Neural progenitor cell (in vitro differentiated cells): ENCODE measurements at regions not wholly inside any gene's neighbourhood (a gene's known extent, or its start where the extent isn't known, plus 50 kb on each side); places are given as distances from the start of the nearest gene placed in this dataset.

Experiments
- DNase-seq: peaks from one replicate; pipeline ENCODE4 v3.0.0-alpha.2; 2016; ENCODE audit warnings: low spot score
- H2AFZ ChIP-seq: fragments of 200-600 bp; sonication (generic); replicated peaks from 2 replicates; pipeline ENCODE4 v1.6.1; 2016; ENCODE audit warnings: antibody characterized with exemption
- H3F3A ChIP-seq: fragments of 200-600 bp; sonication (generic); 2 replicates; pipeline ENCODE4 v1.6.1; 2016; ENCODE audit warnings: antibody characterized with exemption, low read depth
- H3K27ac ChIP-seq: fragments of 200-600 bp; sonication (generic); 2 replicates; pipeline ENCODE4 v1.5.1; 2016; ENCODE audit warnings: mild to moderate bottlenecking
- H3K27me3 ChIP-seq: fragments of 200-600 bp; sonication (generic); 2 replicates; pipeline ENCODE4 v1.6.1; 2016; ENCODE audit warnings: mild to moderate bottlenecking, moderate library complexity
- H3K36me3 ChIP-seq: fragments of 200-600 bp; sonication (generic); 2 replicates; pipeline ENCODE4 v1.5.1; 2016
- H3K4me1 ChIP-seq: fragments of 200-600 bp; sonication (generic); 2 replicates; pipeline ENCODE4 v1.6.1; 2016; ENCODE audit warnings: mixed run types
- H3K4me2 ChIP-seq: fragments of 200-600 bp; sonication (generic); 2 replicates; pipeline ENCODE4 v1.6.1; 2016
- H3K4me3 ChIP-seq: fragments of 200-600 bp; sonication (generic); 2 replicates; pipeline ENCODE4 v1.5.1; 2016
- H3K79me2 ChIP-seq: fragments of 200-600 bp; sonication (generic); 2 replicates; pipeline ENCODE4 v1.6.1; 2016; ENCODE audit warnings: low read depth
- H3K9ac ChIP-seq: fragments of 200-600 bp; sonication (generic); 2 replicates; pipeline ENCODE4 v1.6.1; 2016
- H3K9me3 ChIP-seq: fragments of 200-600 bp; sonication (generic); 2 replicates; pipeline ENCODE4 v1.5.1; 2016; ENCODE audit warnings: low read depth
- H4K20me1 ChIP-seq: fragments of 200-600 bp; sonication (generic); 2 replicates; pipeline ENCODE4 v1.6.1; 2016; ENCODE audit warnings: low read depth
- H3K27ac Mint-ChIP-seq: 3 replicates; pipeline ENCODE4 v1.8.0; 2021; ENCODE audit warnings: mixed read lengths
- H3K27me3 Mint-ChIP-seq: 2 replicates; pipeline ENCODE4 v1.8.0; 2022; ENCODE audit warnings: low read depth, mild to moderate bottlenecking, inconsistent platforms, moderate library complexity, mixed read lengths; ENCODE audit not compliant: insufficient read depth
- H3K36me3 Mint-ChIP-seq: 3 replicates; pipeline ENCODE4 v1.8.0; 2021; ENCODE audit warnings: mixed read lengths
- H3K4me1 Mint-ChIP-seq: 3 replicates; pipeline ENCODE4 v1.8.0; 2021; ENCODE audit warnings: mixed read lengths
- H3K4me3 Mint-ChIP-seq: 3 replicates; pipeline ENCODE4 v1.8.0; 2021; ENCODE audit warnings: mild to moderate bottlenecking, moderate library complexity, mixed read lengths
- H3K9me3 Mint-ChIP-seq: 3 replicates; pipeline ENCODE4 v1.8.0; 2020; ENCODE audit warnings: mixed read lengths
- EZH2 ChIP-seq: fragments of 200-600 bp; sonication (generic); IDR thresholded peaks from 2 replicates; pipeline ENCODE4 v1.6.1; 2017; ENCODE audit warnings: antibody characterized with exemption, mild to moderate bottlenecking, moderate library complexity
- EZH2phosphoT487 ChIP-seq: fragments of 200-600 bp; sonication (generic); IDR thresholded peaks from 2 replicates; pipeline ENCODE4 v1.6.1; 2017; ENCODE audit warnings: antibody characterized with exemption
- TF ChIP-seq, protein P1 (sequence below): fragments of 200-600 bp; sonication (generic); IDR thresholded peaks from 2 replicates; pipeline ENCODE4 v1.5.1; 2017; ENCODE audit warnings: antibody characterized with exemption, mild to moderate bottlenecking

DNA sequence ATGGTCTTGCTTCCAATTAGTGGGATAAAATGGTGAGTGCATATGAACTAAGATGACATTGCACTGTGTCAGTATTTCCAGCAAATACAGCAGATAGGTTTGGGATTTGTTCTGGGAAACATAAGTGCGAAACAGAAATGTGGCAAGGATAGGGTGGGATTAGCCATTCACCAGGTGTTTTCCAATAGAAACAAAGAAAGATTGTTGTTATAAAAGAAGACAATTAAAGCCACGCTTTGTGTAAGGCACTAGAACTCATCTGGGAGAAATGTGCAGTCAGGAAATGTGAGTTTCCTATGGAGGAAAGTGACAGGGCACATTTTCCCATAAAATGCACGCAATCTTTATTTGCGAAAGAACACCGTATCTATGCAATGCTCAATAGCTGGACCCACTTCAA is 1547.8 kb downstream of the EFNB2 start:
- Mint-ChIP-seq H3K9me3 (no peaks in the 10 kb centered on the region), H3K36me3 (no peaks in the 10 kb centered on the region), H3K27ac (no peak overlapping the region), H3K27me3 (no peaks in the 10 kb centered on the region), H3K4me3 (no peak overlapping the region), H3K4me1 (peaks cover 2% of the 10 kb centered on the region)
- no peaks in the 10 kb centered on the region for H3F3A ChIP-seq
- no peaks in the 10 kb centered on the region for H3K9me3 ChIP-seq
- H3K27me3 ChIP-seq: no peaks in the 10 kb centered on the region
- H4K20me1 ChIP-seq: no peaks in the 10 kb centered on the region
- no peak overlapping the region for H3K4me3 ChIP-seq
- no peaks in the 10 kb centered on the region for H3K79me2 ChIP-seq
- H3K36me3 ChIP-seq: no peaks in the 10 kb centered on the region
- no peak for DNase-seq
- no peak overlapping the region for H3K9ac ChIP-seq
- H3K4me1 ChIP-seq: no peaks in the 10 kb centered on the region
- TF ChIP-seq EZH2 (no peak), EZH2phosphoT487 (no peak)
- TF ChIP-seq, protein P1, sequence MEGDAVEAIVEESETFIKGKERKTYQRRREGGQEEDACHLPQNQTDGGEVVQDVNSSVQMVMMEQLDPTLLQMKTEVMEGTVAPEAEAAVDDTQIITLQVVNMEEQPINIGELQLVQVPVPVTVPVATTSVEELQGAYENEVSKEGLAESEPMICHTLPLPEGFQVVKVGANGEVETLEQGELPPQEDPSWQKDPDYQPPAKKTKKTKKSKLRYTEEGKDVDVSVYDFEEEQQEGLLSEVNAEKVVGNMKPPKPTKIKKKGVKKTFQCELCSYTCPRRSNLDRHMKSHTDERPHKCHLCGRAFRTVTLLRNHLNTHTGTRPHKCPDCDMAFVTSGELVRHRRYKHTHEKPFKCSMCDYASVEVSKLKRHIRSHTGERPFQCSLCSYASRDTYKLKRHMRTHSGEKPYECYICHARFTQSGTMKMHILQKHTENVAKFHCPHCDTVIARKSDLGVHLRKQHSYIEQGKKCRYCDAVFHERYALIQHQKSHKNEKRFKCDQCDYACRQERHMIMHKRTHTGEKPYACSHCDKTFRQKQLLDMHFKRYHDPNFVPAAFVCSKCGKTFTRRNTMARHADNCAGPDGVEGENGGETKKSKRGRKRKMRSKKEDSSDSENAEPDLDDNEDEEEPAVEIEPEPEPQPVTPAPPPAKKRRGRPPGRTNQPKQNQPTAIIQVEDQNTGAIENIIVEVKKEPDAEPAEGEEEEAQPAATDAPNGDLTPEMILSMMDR: no peak
- H2AFZ ChIP-seq: no peak overlapping the region
- no peak overlapping the region for H3K27ac ChIP-seq
- no peak overlapping the region for H3K4me2 ChIP-seq

DNA sequence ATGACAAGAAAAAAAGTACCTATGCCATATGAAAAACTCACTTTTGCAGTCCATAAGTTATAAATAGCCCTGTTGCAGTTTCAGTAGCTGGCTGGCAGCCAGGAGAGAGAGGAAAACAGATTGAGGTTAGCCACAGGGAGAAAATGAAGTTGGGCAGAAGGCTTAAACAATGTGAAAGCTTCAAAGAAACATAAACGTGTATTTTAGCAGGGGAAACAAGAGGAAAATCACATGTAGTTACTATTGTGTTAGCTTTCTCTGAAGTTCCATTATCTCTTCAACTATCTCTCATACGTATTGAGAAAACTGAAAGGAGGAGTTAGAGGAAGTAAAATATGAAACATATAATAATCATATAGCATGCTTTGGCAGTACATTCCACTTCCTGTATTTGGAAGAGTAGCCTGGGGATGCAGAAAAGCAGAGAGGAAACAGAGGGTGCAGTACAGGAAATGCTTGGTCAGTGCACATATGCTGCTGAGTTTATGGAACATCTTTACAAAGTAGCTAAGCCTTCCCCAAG is 1551.1 kb downstream of the EFNB2 start:
- Histone ChIP-seq H3K4me2 (no peak overlapping the region), H3K27ac (no peak overlapping the region)
- no peaks in the 10 kb centered on the region for H3K9me3 Mint-ChIP-seq

DNA sequence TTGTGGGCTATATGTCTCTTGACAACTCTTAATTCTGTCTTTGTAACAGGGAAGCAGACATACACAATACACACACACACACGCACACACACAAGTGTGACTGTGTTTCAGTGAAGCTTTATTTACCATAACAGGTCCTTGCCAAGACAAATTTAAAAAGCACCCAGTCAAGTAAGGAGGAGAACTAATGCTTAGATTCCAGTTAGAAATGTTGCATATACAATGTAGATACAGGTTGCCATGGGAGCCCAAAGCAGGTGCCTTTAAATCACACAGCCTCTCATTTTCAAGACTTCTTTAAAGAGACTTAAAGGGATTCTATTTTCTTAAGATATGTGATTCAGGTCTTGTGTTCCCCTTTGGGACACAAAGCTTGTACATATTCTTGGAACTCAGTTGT is 1551.9 kb downstream of the EFNB2 start:
- Histone ChIP-seq H3K4me2 (no peak overlapping the region), H3K4me3 (no peak overlapping the region), H3K27ac (no peak overlapping the region), H3F3A (no peaks in the 10 kb centered on the region), H3K36me3 (no peaks in the 10 kb centered on the region), H3K79me2 (no peaks in the 10 kb centered on the region), H3K9ac (no peak overlapping the region), H3K27me3 (no peaks in the 10 kb centered on the region), H4K20me1 (no peaks in the 10 kb centered on the region), H3K9me3 (no peaks in the 10 kb centered on the region), H3K4me1 (no peaks in the 10 kb centered on the region), H2AFZ (no peak overlapping the region)
- Mint-ChIP-seq H3K9me3 (no peaks in the 10 kb centered on the region), H3K36me3 (no peaks in the 10 kb centered on the region), H3K27me3 (no peaks in the 10 kb centered on the region), H3K27ac (no peak overlapping the region), H3K4me1 (peaks cover 2% of the 10 kb centered on the region), H3K4me3 (no peak overlapping the region)
- no peak for TF ChIP-seq EZH2
- no peak for DNase-seq

More for the DNA sequence above, 1551.1 kb downstream of the EFNB2 start:
- Mint-ChIP-seq H3K27ac (no peak overlapping the region), H3K36me3 (no peaks in the 10 kb centered on the region), H3K27me3 (no peaks in the 10 kb centered on the region), H3K4me1 (peaks cover 2% of the 10 kb centered on the region), H3K4me3 (no peak overlapping the region)
- no peaks in the 10 kb centered on the region for H3K36me3 ChIP-seq
- TF ChIP-seq, protein P1: no peak
- TF ChIP-seq EZH2 (no peak), EZH2phosphoT487 (no peak)
- H2AFZ ChIP-seq: no peak overlapping the region
- no peaks in the 10 kb centered on the region for H3K9me3 ChIP-seq
- H3F3A ChIP-seq: no peaks in the 10 kb centered on the region
- no peak for DNase-seq
- no peak overlapping the region for H3K4me3 ChIP-seq
- H3K9ac ChIP-seq: no peak overlapping the region
- no peaks in the 10 kb centered on the region for H3K79me2 ChIP-seq
- no peaks in the 10 kb centered on the region for H3K4me1 ChIP-seq
- no peaks in the 10 kb centered on the region for H3K27me3 ChIP-seq
- H4K20me1 ChIP-seq: no peaks in the 10 kb centered on the region

DNA sequence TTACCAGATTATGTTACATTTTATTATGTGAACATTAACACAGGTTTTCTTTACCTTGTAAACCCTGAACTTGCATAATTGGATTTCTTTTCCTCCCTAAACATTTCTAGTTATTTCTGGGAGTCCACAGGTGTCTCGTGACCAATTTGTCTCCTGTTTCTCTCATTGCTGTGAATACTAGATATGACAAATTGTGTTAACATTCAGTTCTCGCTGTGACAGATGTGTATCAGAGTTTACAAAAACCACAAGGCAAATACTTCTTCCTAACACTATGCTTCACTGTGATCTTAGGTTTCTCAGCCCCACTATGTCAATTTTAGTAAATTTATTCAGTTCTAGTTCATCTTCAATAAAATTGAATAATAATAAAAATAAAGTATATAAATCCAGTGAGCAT is 1554.9 kb downstream of the EFNB2 start:
- no peak overlapping the region for H3K9ac ChIP-seq
- Mint-ChIP-seq H3K4me1 (peaks cover 2% of the 10 kb centered on the region), H3K27me3 (no peaks in the 10 kb centered on the region), H3K9me3 (no peaks in the 10 kb centered on the region), H3K36me3 (no peaks in the 10 kb centered on the region), H3K27ac (no peak overlapping the region), H3K4me3 (no peak overlapping the region)
- no peaks in the 10 kb centered on the region for H3K4me1 ChIP-seq
- H3K27me3 ChIP-seq: no peaks in the 10 kb centered on the region
- no peak overlapping the region for H3K4me3 ChIP-seq
- no peaks in the 10 kb centered on the region for H3K79me2 ChIP-seq
- no peaks in the 10 kb centered on the region for H4K20me1 ChIP-seq
- no peak overlapping the region for H3K27ac ChIP-seq
- H3F3A ChIP-seq: no peaks in the 10 kb centered on the region
- no peak overlapping the region for H2AFZ ChIP-seq
- no peak overlapping the region for H3K4me2 ChIP-seq
- TF ChIP-seq EZH2phosphoT487 (no peak), EZH2 (no peak)
- TF ChIP-seq, protein P1: no peak
- no peak for DNase-seq
- no peaks in the 10 kb centered on the region for H3K36me3 ChIP-seq
- no peaks in the 10 kb centered on the region for H3K9me3 ChIP-seq
